Activated naive CD8-positive, alpha-beta T cell treated with anti-CD3 and anti-CD28 coated beads, Interleukin-2, amount 50 U/mL, for 24 hours (primary cell): ENCODE measurements at regions not wholly inside any gene's neighbourhood (a gene's known extent, or its start where the extent isn't known, plus 50 kb on each side); places are given as distances from the start of the nearest gene placed in this dataset.
A peak's percentile ranks its signal among the peaks of the same experiment; 100 is the strongest.

ENCODE experiments used
- ATAC-seq: fragments of 150-1000 bp; cut with Tn5 transposase; one replicate; pipeline ENCODE4 v1.10.0; 2021
- DNase-seq: peaks from one replicate; pipeline ENCODE4 v3.0.0; 2021
- H3K27ac Mint-ChIP-seq: one replicate; pipeline ENCODE4 v1.8.0; 2021; ENCODE audit warnings: mild to moderate bottlenecking, mixed read lengths
- H3K27me3 Mint-ChIP-seq: one replicate; pipeline ENCODE4 v1.8.0; 2021; ENCODE audit warnings: mixed read lengths
- H3K36me3 Mint-ChIP-seq: one replicate; pipeline ENCODE4 v1.8.0; 2021; ENCODE audit warnings: low read depth, mixed read lengths
- H3K4me1 Mint-ChIP-seq: one replicate; pipeline ENCODE4 v1.8.0; 2021; ENCODE audit warnings: mixed read lengths
- H3K4me3 Mint-ChIP-seq: one replicate; pipeline ENCODE4 v1.8.0; 2021; ENCODE audit warnings: mild to moderate bottlenecking, moderate library complexity, mixed read lengths
- H3K9me3 Mint-ChIP-seq: one replicate; pipeline ENCODE4 v1.8.0; 2021; ENCODE audit warnings: mixed read lengths

DNA sequence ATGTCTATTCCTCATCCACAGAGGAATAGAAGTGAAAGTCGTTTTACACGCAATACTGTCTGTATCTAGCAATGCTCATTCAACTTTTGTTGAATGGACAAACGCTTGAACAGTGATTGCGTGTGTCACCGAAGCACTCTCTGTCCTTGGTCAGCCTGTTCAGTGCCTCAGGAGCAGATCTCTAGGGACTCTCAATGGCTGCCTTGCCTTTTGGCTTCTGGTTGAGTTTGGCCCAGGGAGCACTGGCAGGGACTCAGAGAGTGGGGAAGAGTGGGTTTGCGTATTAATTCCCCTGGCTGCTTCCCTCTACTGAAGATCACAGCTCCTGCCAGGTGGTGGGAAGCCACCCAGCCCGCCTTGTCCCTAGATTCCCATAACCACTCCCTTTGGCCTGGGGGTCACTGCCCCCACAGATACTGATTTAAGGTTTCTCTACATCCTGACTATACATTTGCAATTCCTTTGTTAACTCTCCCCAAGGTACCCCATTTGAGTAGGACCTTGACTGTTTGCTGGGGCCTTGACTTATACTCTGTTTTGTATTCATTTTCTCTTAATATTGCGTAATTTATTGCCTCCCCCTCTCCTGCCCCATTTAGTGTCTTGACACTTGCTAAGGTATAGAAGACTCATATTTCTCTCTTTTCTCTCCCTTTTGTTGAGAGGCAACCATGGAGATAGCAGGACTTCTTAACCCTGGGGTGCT is 61.7 kb upstream of the USP24 start:
- Mint-ChIP-seq H3K4me1 (peaks cover 44% of the 10 kb centered on the region), H3K27me3 (no peaks in the 10 kb centered on the region), H3K36me3 (no peaks in the 10 kb centered on the region), H3K4me3 (peak overlapping the region; percentile 28), H3K27ac (peak overlapping the region; percentile 87), H3K9me3 (no peaks in the 10 kb centered on the region)
- ATAC-seq (no peak), DNase-seq (no peak)

DNA sequence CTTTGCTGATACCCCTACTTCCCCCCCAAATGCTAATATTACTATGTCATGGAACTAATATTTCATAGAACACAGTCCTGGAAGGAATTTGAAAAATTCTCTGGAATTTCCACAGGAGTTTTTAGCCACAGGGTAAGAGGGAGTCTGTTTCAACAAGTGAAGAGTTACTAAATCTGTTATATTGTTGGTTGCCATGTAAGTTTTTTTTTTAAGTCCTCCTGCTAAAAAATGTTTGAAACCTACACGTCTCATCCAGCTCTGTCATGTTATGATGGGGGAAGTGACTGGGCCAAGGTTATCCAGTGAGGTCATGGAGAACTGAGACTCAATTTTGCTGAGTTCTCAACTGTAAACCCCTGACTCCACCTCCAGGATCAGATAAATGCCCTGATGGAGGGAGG is 60.8 kb upstream of the USP24 start:
- peak overlapping the region; percentile 23 for H3K27ac Mint-ChIP-seq
- H3K27me3 Mint-ChIP-seq, result no peaks in the 10 kb centered on the region
- peaks cover 44% of the 10 kb centered on the region for H3K4me1 Mint-ChIP-seq
- DNase-seq (no peak), ATAC-seq (peak; percentile 25)
- no peak overlapping the region for H3K4me3 Mint-ChIP-seq
- H3K9me3 Mint-ChIP-seq, result no peaks in the 10 kb centered on the region
- H3K36me3 Mint-ChIP-seq, result no peaks in the 10 kb centered on the region

DNA sequence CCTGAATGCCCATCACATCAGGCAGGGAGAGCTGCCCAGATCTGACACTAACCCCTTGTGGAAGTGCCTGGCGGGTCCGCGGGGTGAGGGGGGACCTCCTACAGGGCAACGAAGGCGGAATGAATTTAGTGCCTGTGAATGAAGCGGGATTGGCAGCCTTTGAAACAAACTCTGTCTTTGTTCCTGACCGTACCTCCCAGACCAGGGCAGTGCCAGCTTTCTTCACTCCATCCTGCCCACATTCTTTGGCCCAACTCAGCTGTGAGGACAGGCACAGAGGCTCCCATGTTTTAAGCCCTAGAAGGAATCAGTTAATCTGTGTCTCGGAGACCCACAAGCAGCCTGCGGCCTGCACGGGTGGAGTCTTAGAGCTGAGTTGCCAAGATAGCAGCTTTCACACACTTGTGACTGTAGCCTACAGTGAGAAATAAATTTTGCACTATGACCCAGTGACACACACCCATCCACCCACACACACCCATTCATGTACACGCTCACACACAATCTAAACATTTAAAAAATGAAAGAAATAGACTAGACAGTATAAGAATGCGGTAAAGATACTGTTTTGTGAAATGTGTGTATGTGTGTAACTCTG is 60.1 kb upstream of the USP24 start:
- Mint-ChIP-seq H3K36me3 (no peaks in the 10 kb centered on the region), H3K4me1 (peaks cover 44% of the 10 kb centered on the region), H3K9me3 (no peaks in the 10 kb centered on the region), H3K4me3 (no peak overlapping the region), H3K27ac (no peak overlapping the region), H3K27me3 (no peaks in the 10 kb centered on the region)
- no peak for DNase-seq
- no peak for ATAC-seq

DNA sequence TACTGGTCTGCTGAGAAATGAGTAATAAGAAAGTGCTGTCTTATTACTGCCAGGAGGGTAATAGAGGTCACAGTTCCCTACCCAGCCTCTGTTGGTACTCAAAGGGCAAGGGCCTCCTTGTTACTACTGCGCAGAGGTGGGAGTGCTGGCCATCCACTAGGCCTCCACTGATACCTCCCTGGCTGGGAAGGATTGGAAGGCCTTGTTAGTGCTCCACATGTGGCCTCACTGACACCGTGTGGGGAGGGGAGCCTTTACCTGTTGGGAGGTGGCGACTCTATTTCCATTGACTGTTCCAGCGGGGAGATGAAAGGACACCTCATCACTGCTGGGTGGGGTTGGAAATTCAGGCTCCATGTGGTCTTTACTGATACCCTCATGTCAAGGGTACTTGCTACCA is 57.8 kb upstream of the USP24 start:
- Mint-ChIP-seq H3K4me1 (peaks cover 42% of the 10 kb centered on the region), H3K27me3 (no peaks in the 10 kb centered on the region), H3K36me3 (peaks cover 3% of the 10 kb centered on the region), H3K4me3 (no peak overlapping the region), H3K9me3 (peaks cover 6% of the 10 kb centered on the region), H3K27ac (no peak overlapping the region)
- no peak for ATAC-seq
- no peak for DNase-seq
